ENCODE measurements at regions not wholly inside any gene's neighbourhood (a gene's known extent, or its start where the extent isn't known, plus 50 kb on each side); places are given as distances from the start of the nearest gene placed in this dataset.
"Not testable (repeated sequence)": the region's sequence is repeated elsewhere in the genome, so short reads cannot be mapped to it uniquely, and the experiment has no call there.

DNA sequence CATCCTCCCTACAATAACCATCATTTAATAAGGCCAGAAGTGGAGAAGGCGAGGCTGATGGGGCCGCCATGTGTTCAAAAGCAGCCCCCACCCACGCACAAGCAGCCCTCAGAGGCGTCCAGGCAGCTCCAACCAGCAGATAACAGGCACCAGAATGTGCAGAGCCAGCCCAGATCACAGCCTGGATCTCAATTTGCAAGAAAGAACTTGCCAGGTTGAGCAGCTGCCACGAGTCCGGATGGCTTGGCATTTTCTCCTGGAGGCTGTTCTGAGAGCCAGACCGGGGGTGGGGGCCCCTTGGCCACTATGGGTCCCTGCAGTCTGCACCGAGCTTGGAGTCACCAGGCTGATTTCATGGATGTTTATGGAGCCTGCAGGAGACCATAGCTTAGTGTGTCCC, 338.1 kb downstream of the PREX1 start:
- peak; percentile 93 for DNase-seq

DNA sequence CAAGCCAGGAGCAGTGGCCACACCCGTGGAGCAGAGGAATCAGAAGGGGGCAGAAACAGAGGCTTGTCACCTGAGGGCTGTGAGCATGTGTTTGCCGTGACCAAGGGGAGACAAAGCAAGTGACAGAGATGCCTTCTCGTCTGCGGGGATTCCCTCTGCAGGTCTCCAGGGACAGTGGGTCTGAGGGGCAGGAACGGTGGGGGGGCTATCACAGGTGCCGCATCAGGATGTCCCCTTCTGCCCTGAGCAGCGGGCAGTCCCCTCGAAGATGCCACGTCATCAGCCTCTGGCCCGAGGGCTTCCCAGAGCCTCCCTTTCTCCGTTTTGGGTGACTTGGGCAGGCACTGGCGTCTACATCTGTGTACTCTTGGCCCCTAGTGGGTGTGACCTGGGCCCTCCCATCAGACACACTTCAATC, 338.7 kb downstream of the PREX1 start:
- no peak for DNase-seq

DNA sequence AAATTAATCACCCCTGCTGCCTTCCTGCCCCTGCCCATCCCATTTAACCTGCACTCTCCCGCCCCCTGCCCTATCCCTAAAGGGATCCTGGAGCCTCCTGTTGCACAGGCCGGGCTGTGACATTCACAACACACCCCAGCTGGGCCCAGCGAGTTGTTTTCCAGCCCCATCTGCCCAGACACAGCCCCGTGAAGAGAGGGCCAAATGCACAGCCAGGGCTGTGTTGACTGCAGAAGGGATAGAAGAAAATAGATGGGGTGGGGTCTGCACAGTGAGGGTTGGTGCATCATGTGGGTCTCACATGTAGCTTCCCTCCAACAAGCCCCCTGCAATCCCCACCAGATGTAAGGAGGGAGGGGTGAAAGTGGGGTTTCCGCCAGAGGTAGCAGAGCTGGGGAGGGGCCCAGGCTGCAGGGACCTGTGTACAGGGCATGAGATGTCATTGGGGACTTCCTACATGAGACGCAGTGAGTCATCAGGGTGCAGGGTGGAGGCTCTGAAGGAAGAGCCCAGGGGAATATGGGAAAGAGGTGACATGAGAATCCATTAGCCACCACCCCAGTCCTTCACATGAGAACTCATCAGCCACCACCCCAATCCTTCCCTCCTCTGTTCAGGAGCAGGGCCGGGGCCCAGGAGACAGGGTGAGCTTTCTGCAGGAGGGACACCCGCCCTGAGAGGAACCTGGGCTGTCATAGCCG, 339.3 kb downstream of the PREX1 start:
- DNase-seq = not testable (repeated sequence)

DNA sequence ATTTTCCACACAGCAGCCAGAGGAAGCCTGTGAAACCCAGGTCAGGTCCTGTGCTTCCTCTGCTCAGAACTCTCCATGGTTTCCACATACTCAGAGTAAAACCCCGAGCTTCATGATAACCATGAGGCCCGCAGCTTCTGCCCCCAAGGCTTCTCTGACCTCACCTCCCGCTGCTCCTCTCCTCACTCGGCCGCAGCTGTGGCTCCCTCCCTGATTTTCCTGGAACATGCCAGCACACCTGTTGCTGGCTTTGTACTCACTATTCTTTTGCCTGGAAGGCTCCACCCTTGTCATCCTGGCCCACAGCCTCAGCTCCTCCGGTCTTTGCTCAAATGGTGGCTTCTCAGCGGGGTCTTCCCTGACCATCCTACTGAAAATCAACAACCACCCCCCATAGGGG, 341.7 kb downstream of the PREX1 start:
- DNase-seq = no peak

DNA sequence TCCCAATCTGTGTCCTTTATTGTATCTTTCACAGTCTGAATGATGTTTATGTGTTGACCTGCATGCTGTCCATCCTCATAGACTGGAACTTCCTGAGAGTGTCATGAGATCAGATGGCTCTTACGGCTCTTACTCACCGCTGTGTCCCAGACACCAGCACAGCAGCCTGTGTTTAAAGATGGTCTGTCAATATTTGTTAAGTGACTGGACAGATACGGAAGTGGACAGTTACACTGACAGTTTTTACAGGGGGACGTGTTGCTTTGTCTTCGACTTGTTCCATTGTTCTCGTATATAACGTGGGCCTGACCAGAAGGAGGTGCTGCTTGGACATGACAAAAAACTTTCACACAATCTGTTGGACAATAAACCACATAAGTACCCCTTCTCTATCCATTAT, 342.6 kb downstream of the PREX1 start:
- not testable (repeated sequence) for DNase-seq

DNA sequence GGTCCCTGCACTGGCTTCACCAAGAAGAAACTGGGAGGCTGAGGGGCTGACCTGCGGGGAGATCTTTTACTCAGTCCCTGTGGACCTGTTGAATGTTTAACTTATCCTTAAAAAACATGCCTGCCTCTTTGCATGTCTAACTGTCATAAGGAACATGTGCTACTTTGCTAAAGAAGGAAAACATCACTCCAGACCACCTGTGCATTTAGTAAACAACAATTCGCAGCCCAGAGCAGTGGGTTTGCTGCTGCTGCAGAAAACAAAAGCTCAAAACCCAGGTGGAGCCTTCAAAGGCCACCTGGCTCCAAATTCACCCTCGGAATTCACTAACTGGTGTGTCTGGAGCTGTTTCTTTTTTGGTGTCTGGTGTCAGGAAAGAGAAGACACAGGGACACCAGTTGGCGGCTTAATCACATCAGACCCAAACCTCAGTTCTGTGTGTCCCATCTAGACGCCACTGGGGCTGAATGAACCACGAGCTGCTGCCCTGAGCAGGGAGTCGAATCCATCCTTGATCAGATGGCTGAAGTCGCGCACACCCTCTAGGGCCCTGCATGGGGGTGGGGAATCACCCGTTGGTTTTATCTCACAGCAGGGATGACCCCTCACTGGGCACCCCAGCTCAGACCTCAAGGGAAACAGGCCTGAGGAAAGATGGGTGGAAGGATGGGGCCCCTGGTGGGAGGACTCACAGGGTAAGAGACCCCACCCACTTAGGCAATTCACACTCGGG, 344.3 kb downstream of the PREX1 start:
- DNase-seq = no peak

DNA sequence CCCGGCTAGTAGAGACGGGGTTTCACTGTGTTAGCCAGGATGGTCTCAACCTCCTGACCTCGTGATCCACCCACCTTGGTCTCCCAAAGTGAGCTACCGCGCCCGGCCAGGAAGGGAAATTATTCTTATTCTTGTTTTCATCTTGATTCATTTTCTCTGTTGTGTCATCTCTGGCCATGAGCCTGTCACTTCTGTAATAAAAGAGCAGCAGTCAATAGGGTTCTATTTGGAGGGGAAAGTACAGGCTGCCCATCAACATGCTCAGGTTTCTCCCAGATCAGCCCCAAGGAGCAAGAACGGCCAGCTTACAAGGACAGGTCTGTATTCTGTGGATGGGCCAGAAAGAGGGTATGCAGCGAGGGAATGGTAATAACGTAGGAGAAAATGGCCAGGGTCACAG, 345.0 kb downstream of the PREX1 start:
- DNase-seq = no peak

DNA sequence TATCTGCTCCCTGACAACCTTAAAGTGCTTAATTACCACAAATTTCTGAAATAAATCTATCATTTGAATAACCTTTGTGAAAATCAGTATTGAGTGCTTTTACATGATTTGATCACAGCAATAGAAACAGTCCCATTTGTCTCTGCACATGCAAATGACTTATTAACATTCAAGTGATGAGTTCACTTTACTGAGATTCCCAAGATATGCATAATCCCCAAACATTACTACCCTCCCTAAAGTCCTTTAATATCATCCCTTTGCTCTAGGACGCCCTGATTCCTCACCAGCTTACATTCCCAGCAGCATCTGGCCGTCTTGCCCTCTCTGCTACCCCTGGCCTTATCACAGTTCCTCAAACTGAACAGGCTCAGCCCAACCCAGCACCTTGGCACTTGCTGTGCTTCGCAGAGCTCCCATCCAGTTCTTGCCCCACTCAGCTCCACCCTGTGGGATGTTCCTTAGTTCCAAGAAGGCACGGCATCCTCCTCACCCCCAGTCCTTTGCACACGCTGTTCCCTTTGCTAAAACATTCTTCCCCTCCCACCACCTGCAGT, 347.5 kb downstream of the PREX1 start:
- no peak for DNase-seq

DNA sequence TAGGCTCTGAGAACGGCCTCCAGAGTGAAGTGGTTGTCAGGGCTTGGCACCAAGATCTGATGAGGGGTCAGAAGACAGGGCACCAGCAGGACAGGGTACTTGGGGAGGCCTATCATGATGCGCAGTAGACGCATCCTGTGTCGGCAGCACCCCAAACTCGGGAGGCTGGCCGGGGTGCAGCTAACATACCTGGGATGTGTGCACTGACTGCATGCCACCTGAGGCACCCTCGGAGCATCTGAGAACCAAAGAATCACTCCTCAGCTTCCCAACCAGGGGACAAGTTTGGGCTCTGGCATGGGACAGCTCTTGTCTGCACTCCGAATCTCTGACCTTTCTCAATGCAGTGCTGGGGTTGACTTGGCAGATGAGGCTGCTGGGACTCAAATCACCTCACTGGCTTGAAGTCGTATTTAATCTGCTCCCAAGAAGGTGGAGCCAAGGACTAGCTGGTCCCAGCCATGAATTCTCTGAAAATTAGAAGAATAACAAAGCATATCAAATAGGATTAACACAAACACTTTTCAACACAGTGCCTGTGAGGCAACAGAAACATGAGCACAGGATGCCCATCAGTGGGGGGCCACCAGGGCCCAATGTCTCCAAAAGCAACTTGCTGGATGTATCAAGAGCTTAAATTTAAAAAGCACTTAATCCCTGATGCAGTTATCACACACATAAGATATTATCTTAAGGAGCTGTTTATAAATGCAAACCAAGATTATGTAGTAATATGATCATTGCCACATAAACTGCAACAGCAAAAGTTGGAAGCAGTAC, 348.8 kb downstream of the PREX1 start:
- DNase-seq = no peak

DNA sequence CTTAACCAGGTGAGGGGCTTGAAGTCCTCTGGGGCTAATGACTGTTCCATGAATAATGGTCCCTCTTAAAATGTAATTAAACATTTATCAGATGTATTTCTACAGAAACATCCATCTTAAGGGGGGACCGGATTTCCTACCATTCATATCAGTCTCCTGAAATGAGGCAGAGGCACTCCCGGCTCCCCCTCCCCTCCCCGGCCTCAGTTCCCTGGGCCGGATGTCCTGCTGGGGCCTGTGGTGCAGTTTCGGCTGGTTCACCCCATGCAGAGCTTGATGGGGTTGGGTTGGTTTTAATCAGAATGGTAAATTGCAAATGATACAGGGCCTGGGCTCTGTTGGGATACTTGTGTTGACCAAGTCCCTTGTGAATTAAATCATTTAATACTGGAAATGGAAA, 349.4 kb downstream of the PREX1 start:
- no peak for DNase-seq

DNA sequence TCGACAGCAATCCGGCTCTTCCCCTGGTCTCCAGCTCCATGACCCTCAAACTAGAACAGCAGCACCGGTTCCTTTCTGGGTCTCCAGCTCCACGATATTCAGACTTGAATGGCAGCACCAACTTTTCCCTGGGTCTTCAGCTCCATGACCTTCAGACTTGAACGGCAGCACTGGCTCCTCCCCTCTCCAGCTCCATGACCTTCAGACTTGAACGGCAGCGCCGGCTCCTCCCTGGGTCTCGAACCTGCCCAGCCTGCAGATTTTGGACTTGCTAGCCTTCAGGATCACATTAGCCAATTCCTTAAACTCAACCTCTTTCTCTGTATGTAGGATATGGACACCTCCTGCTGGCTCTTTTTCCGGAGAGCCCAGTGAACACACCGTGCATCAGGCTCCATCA, 350.9 kb downstream of the PREX1 start:
- DNase-seq = no peak

DNA sequence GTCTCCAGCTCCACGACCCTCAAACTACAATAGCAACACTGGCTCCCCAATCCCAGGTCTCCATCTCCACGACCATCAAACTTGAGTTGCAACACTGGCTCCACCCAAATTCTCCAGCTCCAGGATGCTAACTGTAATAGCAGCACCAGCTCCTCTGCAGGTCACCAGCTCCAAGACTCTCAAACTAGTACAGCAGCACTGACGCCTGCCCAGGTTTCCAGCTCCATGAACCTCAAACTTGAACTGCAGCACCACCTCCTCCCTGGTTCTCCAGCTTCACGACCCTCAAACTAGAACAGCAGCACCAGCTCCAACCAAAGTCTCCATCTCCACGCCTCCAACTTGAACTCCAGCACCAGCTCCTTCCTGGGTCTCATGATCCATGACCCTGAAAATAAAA, 353.8 kb downstream of the PREX1 start:
- no peak for DNase-seq

DNA sequence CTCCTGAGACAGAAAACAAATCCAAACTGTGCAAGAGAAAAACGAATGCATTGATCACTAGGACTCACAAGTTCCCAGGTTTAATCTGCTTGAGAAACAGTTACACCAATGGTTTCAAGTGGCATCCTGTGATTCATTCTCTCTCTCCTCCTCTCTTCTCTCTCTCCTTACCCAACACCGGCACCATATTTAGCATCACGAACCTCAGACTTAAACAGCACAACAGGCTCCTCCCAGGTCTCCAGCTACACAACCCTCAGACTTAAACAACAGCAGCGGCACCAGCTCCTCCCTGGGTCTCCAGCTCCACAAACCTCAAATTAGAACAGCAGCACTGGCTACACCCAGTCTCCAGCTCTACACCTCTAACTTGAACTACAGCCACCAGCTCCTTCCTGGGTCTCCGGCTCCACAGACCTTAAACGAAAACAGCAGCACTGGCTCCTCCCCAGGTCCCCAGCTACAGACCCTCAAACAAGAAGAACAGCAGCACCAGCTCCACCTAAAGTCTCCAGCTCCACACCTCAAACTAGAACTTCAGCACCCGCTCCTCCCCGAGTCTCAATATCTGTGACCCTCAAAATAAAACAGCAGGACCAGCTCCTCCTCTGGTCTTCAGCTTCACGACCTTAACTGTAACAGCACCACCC, 355.9 kb downstream of the PREX1 start:
- no peak for DNase-seq

DNA sequence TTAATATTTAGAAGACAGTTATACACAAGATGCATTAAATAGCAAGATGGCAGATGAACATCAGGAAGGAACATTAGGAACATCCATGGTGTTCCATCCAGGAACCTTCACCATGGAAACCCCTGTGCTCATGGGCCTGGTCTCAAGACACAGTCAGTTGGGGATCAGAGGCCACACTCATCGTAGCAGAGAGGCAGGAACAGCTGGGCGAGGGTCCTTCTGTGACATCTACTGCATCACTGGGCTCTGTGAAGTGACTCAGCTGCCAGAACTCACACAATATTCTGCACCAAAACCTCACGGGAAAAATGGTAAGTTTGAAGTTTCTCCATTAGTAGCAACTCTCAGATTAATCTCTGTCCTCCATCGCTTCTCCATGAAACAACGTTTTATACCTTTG, 356.6 kb downstream of the PREX1 start:
- no peak for DNase-seq

DNA sequence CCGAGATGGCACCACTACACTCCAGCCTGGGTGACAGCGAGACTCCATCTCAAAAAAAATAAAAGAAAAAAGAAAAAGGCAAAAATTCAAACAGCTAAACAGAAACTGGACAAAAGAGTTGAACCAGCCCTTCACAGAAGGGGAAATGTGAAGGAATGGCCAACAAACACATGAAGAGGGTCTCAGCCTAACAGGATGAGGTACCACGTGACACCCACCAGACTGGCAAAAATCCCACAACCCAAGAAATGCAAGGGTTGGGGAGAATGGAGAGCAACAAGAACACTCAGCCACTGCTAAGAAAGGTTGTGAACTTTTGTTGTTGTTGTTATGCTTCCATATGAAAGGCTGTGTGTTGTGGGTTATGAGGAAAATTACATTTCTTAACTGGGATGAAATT, 357.7 kb downstream of the PREX1 start:
- DNase-seq = no peak

DNA sequence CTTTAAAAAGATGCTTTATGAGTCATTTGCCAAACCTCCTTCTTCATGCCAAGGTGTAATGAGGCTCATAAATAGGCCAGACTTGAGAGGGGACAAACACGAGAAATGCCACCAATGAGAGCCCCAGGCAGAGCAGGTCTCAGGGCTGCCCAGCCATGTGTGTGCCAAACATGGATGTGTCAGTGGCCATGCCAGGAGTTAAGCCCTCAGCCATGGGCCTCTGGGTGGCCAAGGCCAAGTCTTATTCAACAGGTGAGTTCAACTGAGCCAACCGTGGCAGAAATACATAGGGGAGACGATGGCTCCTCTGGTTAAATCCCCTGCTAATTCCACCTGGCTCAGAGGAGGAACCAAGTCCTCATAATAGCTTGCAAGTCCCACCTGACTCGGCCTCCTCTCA, 358.8 kb downstream of the PREX1 start:
- no peak for DNase-seq

DNA sequence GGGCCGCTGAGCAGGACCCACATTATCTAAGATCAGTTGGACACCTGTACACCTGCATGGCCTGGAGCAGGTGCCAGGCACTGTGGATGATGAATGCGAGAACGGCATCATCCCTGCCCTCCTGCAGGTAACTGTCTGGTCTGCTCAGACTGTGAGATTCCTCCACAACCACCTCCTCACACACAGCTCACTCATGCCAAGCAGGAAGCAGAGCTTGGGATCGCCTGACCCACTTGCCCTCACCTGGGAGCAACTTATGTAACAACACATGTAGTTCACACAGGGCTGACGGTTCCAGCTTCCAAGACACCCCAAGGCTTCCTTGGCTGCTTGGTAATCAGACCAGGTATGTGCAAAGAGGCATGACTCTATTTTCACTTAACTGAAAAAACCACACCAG, 359.2 kb downstream of the PREX1 start:
- no peak for DNase-seq

DNA sequence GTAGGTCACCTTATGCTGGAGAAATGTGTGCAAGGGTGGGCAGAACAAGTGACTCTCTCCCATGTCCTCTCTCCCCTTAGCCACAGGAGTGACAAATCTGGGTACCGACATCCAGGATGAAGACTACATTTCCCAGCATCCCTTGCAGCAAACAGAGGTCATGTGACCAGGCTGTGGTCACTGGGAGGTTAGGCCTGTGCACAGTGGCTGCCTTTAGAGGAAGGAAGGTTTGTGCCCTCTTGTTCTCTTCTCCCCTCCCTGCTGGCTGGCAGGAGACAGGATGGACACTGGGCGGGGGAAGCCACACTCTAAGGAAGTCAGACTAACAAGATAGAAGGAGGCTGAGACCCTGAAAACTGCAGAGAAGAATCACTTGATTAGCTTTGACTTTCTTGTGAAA, 360.2 kb downstream of the PREX1 start:
- no peak for DNase-seq

DNA sequence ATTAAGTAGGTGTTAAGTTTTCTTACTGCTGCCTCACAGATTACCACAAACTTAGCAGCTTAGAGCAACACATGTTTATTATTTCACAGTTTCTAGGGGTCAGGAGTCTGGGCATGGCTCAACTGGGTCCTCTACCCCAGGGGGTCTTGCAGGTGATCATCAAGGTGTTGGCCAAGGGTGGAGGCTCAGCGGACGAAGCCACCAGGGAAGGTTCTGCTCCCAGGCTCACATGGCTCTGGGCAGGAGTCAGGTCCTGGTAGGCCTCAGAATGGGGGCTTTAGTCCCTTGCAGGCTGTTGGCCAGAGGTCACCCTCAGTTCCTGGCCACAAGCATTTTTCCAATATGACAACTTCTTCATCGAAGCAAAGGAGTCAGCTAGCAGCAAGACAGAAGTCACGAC, 362.5 kb downstream of the PREX1 start:
- DNase-seq = no peak

DNA sequence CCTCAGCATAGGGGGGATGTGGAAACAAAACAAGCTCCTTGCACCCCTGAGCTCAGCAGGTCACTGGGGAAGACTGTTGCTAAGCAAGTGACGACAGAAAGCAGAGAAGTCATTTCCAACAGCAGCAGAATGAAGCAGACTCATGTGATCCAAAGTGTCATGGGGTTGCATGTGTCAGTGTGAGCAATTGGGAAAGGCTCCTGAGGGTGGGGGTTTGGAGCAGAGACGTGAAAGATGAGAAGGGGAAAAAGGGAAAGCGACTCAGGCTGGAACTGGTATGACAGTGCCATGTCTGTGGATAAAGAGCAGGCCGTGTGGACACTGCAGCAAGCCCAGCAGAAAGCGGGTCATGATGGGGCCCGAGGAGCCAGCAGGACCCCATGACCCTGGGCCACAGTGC, 363.9 kb downstream of the PREX1 start:
- no peak for DNase-seq

DNA sequence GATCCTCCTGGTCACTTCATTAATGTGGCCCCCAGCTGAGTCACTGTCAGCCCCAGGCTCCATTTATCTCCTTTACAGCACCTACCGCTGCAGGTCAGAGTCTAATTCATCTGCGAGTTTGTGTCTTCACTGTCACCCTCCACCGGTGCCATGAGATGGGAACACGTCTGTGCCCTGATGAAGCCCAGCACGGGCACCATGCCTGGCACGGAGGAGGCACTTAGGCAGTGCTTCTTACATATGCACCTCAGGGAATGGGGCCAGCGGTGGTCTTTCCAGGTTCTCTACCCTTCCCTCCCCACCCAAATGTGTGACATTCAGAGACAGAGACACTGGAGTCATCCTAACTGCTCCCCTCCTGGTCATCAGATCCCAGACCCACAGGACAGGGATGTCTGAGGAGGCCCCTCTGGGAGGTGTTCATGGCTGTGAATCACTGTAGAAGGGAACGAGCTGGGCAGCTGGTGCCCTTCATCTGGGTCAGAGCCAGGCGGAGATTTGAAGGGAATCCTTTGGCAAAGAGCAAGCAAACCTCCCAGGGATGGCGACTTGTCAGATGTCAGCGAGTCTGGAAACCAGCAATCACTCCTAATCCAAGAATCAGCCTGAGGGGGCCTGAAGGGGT, 364.6 kb downstream of the PREX1 start:
- no peak for DNase-seq

DNA sequence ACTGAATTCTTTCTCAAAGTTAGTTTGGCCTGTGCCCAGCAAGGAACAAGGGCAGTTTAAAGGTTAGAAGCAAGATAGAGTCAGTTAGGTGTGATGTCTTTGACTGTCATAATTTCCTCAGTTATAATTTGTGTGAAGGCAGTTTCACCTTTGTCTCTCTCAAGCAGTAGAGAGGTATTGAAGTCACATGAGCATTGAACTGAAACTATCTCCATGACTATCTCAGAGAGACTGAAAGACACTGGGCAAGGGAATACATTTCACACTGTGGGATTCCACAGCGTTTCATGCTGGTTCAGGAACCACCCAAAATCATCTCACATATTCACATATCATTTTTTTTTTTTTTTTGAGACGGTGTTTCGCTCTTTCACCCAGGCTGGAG, 366.1 kb downstream of the PREX1 start:
- no peak for DNase-seq
